OCI-LY1 (cell line): ENCODE measurements at regions not wholly inside any gene's neighbourhood (a gene's known extent, or its start where the extent isn't known, plus 50 kb on each side); places are given as distances from the start of the nearest gene placed in this dataset.

ENCODE experiments used
- CTCF ChIP-seq: fragments of 200-600 bp; sonication (generic), shearing (Covaris generic); IDR thresholded peaks from 2 replicates; pipeline ENCODE4 v1.5.1; 2017; ENCODE audit warnings: mild to moderate bottlenecking, antibody characterized with exemption, low read length, moderate library complexity, mixed read lengths
- EZH2 ChIP-seq: fragments of 200-600 bp; sonication (generic), shearing (Covaris generic); IDR thresholded peaks from 2 replicates; pipeline ENCODE4 v1.8.0; 2017; ENCODE audit warnings: borderline replicate concordance, mixed run types, mild to moderate bottlenecking, antibody characterized with exemption, low read length, moderate library complexity, mixed read lengths

DNA sequence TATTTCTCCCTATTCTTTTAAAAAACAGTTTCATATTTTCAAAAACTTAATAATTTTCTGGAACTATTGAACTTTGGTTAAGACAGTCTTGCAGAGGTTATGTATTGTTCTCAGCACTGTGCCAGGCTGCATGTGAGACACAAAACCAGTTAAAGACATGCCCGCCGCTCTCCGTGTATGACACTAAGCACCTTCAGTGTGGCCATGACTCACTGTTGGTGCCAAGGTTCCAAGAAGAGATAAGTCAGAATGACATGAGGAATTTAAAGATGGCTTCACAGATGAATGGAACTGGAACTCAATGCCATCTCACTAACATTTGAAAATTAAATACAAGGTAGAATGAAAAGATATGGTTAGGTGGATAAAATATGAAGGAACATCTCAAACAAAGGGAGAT, 525.5 kb upstream of the ZFP42 start:
- TF ChIP-seq CTCF = no peak
- no peak for TF ChIP-seq EZH2
